IMR-90 (cell line): ENCODE measurements at regions not wholly inside any gene's neighbourhood (a gene's known extent, or its start where the extent isn't known, plus 50 kb on each side); places are given as distances from the start of the nearest gene placed in this dataset.

Source experiments
- ATAC-seq: fragments of 200-7000 bp; cut with Tn5 transposase; 2 replicates; pipeline ENCODE4 v1.9.1; 2020; ENCODE audit warnings: low read depth, mild to moderate bottlenecking, moderate library complexity
- BruUV-seq: library from RNA; stranded (reverse); fragments of 400-500 nt; replicated peaks from 2 replicates; lab custom pipeline; 2021; lab: Mats Ljungman, UMichigan
- CTCF ChIA-PET: fragments of 300-600 bp; formaldehyde crosslinking; extraction: SDS; loops from one replicate; lab custom pipeline; 2021; ENCODE audit warnings: antibody characterized with exemption; lab: Yijun Ruan, JAX
- POLR2A ChIA-PET: fragments of 300-600 bp; sonication (Branson Sonifier 250); formaldehyde crosslinking; loops from one replicate; lab custom pipeline; 2022; ENCODE audit warnings: antibody characterized with exemption; ENCODE audit not compliant: unreplicated experiment; lab: Charles Lee
- DNase-seq: peaks from one replicate; pipeline ENCODE4 v3.0.0; 2013
- H2AFZ ChIP-seq: replicated peaks from 2 replicates; pipeline ENCODE3; 2013; ENCODE audit warnings: low read length, mild to moderate bottlenecking; ENCODE audit not compliant: poor library complexity
- H2AK5ac ChIP-seq: 2 replicates; pipeline ENCODE4 v1.6.1; 2013; ENCODE audit warnings: low read depth, low read length, inconsistent platforms
- H2AK9ac ChIP-seq: replicated peaks from 2 replicates; pipeline ENCODE3; 2013; ENCODE audit warnings: mild to moderate bottlenecking, low read depth, low read length, moderate library complexity; ENCODE audit not compliant: poor library complexity
- H2BK120ac ChIP-seq: 2 replicates; pipeline ENCODE4 v1.6.1; 2013; ENCODE audit warnings: low read depth, low read length, inconsistent platforms
- H2BK15ac ChIP-seq: 3 replicates; pipeline ENCODE4 v1.6.1; 2013; ENCODE audit warnings: low read depth, low read length, inconsistent platforms
- H2BK20ac ChIP-seq: 2 replicates; pipeline ENCODE4 v1.6.1; 2013; ENCODE audit warnings: low read depth, mild to moderate bottlenecking, inconsistent platforms, low read length, moderate library complexity
- H2BK5ac ChIP-seq: 2 replicates; pipeline ENCODE4 v1.6.1; 2013; ENCODE audit warnings: mild to moderate bottlenecking, low read depth, low read length, inconsistent platforms; ENCODE audit not compliant: poor library complexity, severe bottlenecking
- H3K14ac ChIP-seq: replicated peaks from 2 replicates; pipeline ENCODE4 v1.6.1; 2013; ENCODE audit warnings: low read depth, low read length, inconsistent platforms
- H3K18ac ChIP-seq: 2 replicates; pipeline ENCODE4 v1.6.1; 2013; ENCODE audit warnings: low read depth, low read length, control low read depth
- H3K23ac ChIP-seq: 2 replicates; pipeline ENCODE4 v1.6.1; 2013; ENCODE audit warnings: low read depth, low read length, inconsistent platforms
- H3K27ac ChIP-seq: 2 replicates; pipeline ENCODE4 v1.5.1; 2013; ENCODE audit warnings: mild to moderate bottlenecking, control low read depth, low read length; ENCODE audit not compliant: insufficient read depth
- H3K27me3 ChIP-seq: 2 replicates; pipeline ENCODE4 v1.6.1; 2013; ENCODE audit warnings: low read length; ENCODE audit not compliant: control insufficient read depth, insufficient read depth
- H3K36me3 ChIP-seq: 2 replicates; pipeline ENCODE4 v1.6.1; 2013; ENCODE audit warnings: low read length, mixed read lengths; ENCODE audit not compliant: control insufficient read depth, insufficient read depth
- H3K4ac ChIP-seq: 2 replicates; pipeline ENCODE4 v1.6.1; 2013; ENCODE audit warnings: low read depth, low read length, inconsistent platforms
- H3K4me1 ChIP-seq: 2 replicates; pipeline ENCODE4 v1.6.1; 2013; ENCODE audit warnings: low read length, mixed read lengths; ENCODE audit not compliant: control insufficient read depth, insufficient read depth
- H3K4me2 ChIP-seq: 2 replicates; pipeline ENCODE4 v1.6.1; 2013; ENCODE audit warnings: low read depth, mild to moderate bottlenecking, control low read depth, low read length, moderate library complexity
- H3K4me3 ChIP-seq: 2 replicates; pipeline ENCODE4 v1.5.1; 2013; ENCODE audit warnings: low read depth, mild to moderate bottlenecking, control low read depth, low read length, moderate library complexity; ENCODE audit not compliant: insufficient read depth
- H3K56ac ChIP-seq: 2 replicates; pipeline ENCODE4 v1.6.1; 2013; ENCODE audit warnings: low read length, inconsistent platforms; ENCODE audit not compliant: insufficient read depth; ENCODE audit errors: extremely low read depth
- H3K79me1 ChIP-seq, 2 experiments: 2 replicates each; pipeline ENCODE4 v1.6.1; 2013; ENCODE audit warnings: low read length in 2 of 2, inconsistent platforms in 1 of 2, low read depth in 1 of 2
- H3K9ac ChIP-seq: 2 replicates; pipeline ENCODE4 v1.6.1; 2013; ENCODE audit warnings: low read depth, low read length, control low read depth
- H3K9me1 ChIP-seq: 2 replicates; pipeline ENCODE4 v1.6.1; 2013; ENCODE audit warnings: low read length, inconsistent platforms; ENCODE audit not compliant: insufficient read depth
- H3K9me3 ChIP-seq: 2 replicates; pipeline ENCODE4 v1.6.1; 2013; ENCODE audit warnings: low read length; ENCODE audit not compliant: control insufficient read depth, insufficient read depth
- H4K20me1 ChIP-seq: 2 replicates; pipeline ENCODE4 v1.6.1; 2013; ENCODE audit warnings: low read length, inconsistent platforms; ENCODE audit not compliant: insufficient read depth
- H4K5ac ChIP-seq: 2 replicates; pipeline ENCODE4 v1.6.1; 2013; ENCODE audit warnings: mild to moderate bottlenecking, low read depth, low read length, control low read depth
- H4K8ac ChIP-seq, 2 experiments: 2 replicates each; pipeline ENCODE4 v1.6.1; 2013; ENCODE audit warnings: low read depth in 2 of 2, low read length in 2 of 2, control low read depth in 1 of 2, inconsistent platforms in 1 of 2
- H4K91ac ChIP-seq: 2 replicates; pipeline ENCODE4 v1.6.1; 2013; ENCODE audit warnings: low read depth, low read length, inconsistent platforms; ENCODE audit not compliant: insufficient read depth
- BHLHE40 ChIP-seq: fragments of 150-350 bp; IDR thresholded peaks from 2 replicates; pipeline ENCODE4 v1.6.1; 2016; ENCODE audit warnings: mild to moderate bottlenecking, low read depth, low read length
- CHD1 ChIP-seq: IDR thresholded peaks from 2 replicates; pipeline ENCODE4 v1.6.1; 2012; ENCODE audit warnings: low read depth, low read length, improper control_type of control experiment
- FOS ChIP-seq: fragments of 150-350 bp; IDR thresholded peaks from 2 replicates; pipeline ENCODE4 v1.6.1; 2016; ENCODE audit warnings: low read depth, low read length
- MXI1 ChIP-seq: IDR thresholded peaks from 2 replicates; pipeline ENCODE4 v1.6.1; 2012; ENCODE audit warnings: low read depth, mild to moderate bottlenecking, low read length, moderate library complexity, borderline replicate concordance
- NFE2L2 ChIP-seq: fragments of 150-350 bp; IDR thresholded peaks from 2 replicates; pipeline ENCODE4 v1.6.1; 2016; ENCODE audit warnings: low read depth, mild to moderate bottlenecking, low read length
- POLR2A ChIP-seq: IDR thresholded peaks from 2 replicates; pipeline ENCODE4 v1.6.1; 2012; ENCODE audit warnings: mild to moderate bottlenecking, low read depth, low read length
- RAD21 ChIP-seq: IDR thresholded peaks from 2 replicates; pipeline ENCODE4 v1.6.1; 2012; ENCODE audit warnings: low read length, improper control_type of control experiment
- RFX5 ChIP-seq: IDR thresholded peaks from 2 replicates; pipeline ENCODE4 v1.8.0; 2012; ENCODE audit warnings: low read depth, mild to moderate bottlenecking, low read length, moderate library complexity
- WGBS, 2 experiments: methylation state at CpG; one replicate each; pipeline versions ENCODE4 v1.1.5 to v1.1.7; 2013; ENCODE audit warnings: missing lambda C conversion rate in 2 of 2; ENCODE audit not compliant: insufficient read length in 1 of 2; ENCODE audit errors: extremely low coverage in 2 of 2; 5-methylcytosine and 5-hydroxymethylcytosine counted together
- dilution Hi-C: fragments of 300-500 bp; cut with HindIII; formaldehyde crosslinking; loops from one replicate; pipeline ENCODE4 v1.14.3; 2018; ENCODE audit warnings: low sequenced_read_pairs; ENCODE audit not compliant: unreplicated experiment
- in situ Hi-C: fragments of 300-500 bp; cut with MboI; formaldehyde crosslinking; loops from 3 replicates; pipeline ENCODE4 v1.14.3; 2019; ENCODE audit warnings: low sequenced_read_pairs, inconsistent platforms, mixed read lengths
- intact Hi-C: fragments of 100-400 bp; cut with micrococcal nuclease; formaldehyde crosslinking; loops from 2 replicates; pipeline ENCODE4 v1.10.0; 2022
- TF ChIP-seq, protein P1 (sequence below): fragments of 150-350 bp; IDR thresholded peaks from 2 replicates; pipeline ENCODE4 v1.6.1; 2016; ENCODE audit warnings: low read depth, mild to moderate bottlenecking, low read length, moderate library complexity, borderline replicate concordance

DNA sequence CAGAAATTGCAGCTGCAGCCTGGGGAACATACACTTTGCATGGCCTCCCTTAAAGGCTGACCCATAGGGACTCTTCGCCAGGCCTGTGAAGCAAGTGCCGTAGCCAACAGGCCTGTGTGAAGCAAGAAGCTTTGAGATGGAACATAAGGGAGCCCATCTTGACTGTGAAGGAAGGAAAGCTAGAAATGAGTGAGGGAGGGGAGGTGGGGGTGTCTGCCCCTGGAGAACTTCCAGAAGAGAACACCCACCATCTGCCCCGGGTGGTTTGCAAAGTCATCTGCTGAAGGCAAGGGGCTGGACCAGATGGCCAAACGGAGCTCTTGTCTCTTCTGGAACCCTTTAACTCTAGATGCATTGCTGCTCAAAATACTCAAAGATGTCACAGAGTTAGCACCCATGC, 103.3 kb upstream of the GRIK3 start:
- no CpG with 5 or more reads among the region's 4 CpGs for WGBS, 2 experiments
- intact Hi-C loops (no loop called here), dilution Hi-C loops (no loop called here)

More for the DNA sequence above, 103.3 kb upstream of the GRIK3 start:
- no TSS peak for BruUV-seq
- Histone ChIP-seq H3K14ac (no peak overlapping the region), H2AK5ac (no peak overlapping the region), H2BK120ac (no peak overlapping the region), H3K36me3 (no peaks in the 10 kb centered on the region), H3K4me3 (no peak overlapping the region), H3K9ac (no peak overlapping the region), H4K20me1 (no peaks in the 10 kb centered on the region), H2BK15ac (no peak overlapping the region), H3K4ac (no peak overlapping the region), H3K27me3 (no peaks in the 10 kb centered on the region), H3K27ac (no peak overlapping the region), H3K23ac (no peak overlapping the region), H2BK20ac (no peak overlapping the region), H3K4me1 (no peaks in the 10 kb centered on the region), H3K18ac (no peak overlapping the region), H2BK5ac (no peak overlapping the region), H3K56ac (no peak overlapping the region), H2AFZ (no peak overlapping the region), H3K9me3 (no peaks in the 10 kb centered on the region; the same call in 1 of the 2 replicates), H4K91ac (no peak overlapping the region), H3K9me1 (no peaks in the 10 kb centered on the region), H3K4me2 (no peak overlapping the region), H4K5ac (no peak overlapping the region), H2AK9ac (no peak overlapping the region), H4K8ac (no peak overlapping the region), H3K79me1 (no peaks in the 10 kb centered on the region)
- ATAC-seq (no peak), DNase-seq (no peak)
- POLR2A ChIA-PET, result no interaction called here
- TF ChIP-seq MXI1, result no peak
- TF ChIP-seq NFE2L2, result no peak
- TF ChIP-seq BHLHE40, result no peak
- TF ChIP-seq CHD1, result no peak
- TF ChIP-seq, protein P1, sequence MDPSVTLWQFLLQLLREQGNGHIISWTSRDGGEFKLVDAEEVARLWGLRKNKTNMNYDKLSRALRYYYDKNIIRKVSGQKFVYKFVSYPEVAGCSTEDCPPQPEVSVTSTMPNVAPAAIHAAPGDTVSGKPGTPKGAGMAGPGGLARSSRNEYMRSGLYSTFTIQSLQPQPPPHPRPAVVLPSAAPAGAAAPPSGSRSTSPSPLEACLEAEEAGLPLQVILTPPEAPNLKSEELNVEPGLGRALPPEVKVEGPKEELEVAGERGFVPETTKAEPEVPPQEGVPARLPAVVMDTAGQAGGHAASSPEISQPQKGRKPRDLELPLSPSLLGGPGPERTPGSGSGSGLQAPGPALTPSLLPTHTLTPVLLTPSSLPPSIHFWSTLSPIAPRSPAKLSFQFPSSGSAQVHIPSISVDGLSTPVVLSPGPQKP, result no peak
- TF ChIP-seq RFX5, result no peak
- no peak for TF ChIP-seq POLR2A
- TF ChIP-seq RAD21, result no peak
- no peak for TF ChIP-seq FOS
- in situ Hi-C loops, result no loop called here
- CTCF ChIA-PET, result no interaction called here
